H1 (cell line): ENCODE measurements at regions not wholly inside any gene's neighbourhood (a gene's known extent, or its start where the extent isn't known, plus 50 kb on each side); places are given as distances from the start of the nearest gene placed in this dataset.

ENCODE experiments used
- CTCF ChIA-PET: fragments of 300-600 bp; sonication (Branson Sonifier 250); formaldehyde crosslinking; loops from one replicate; lab custom pipeline; 2021; ENCODE audit not compliant: partially characterized antibody; lab: Charles Lee
- POLR2A ChIA-PET: fragments of 300-600 bp; sonication (Branson Sonifier 250); formaldehyde crosslinking; loops from one replicate; lab custom pipeline; 2021; ENCODE audit warnings: inconsistent platforms; ENCODE audit not compliant: partially characterized antibody; lab: Charles Lee
- DNase-seq, 2 experiments: peaks; one replicate each; pipeline versions ENCODE4 v3.0.0 to v3.0.0-alpha.2; 2010 to 2022; ENCODE audit warnings: low spot score in 2 of 2, low read depth in 1 of 2, mixed read lengths in 1 of 2
- FAIRE-seq: peaks from 2 replicates; lab custom pipeline; 2011; peaks lifted over from hg19 to GRCh38; lab: Jason Lieb, UNC
- H2AFZ ChIP-seq: 2 replicates; pipeline ENCODE4 v1.8.1; 2012; ENCODE audit warnings: low read length, inconsistent platforms
- H2AK5ac ChIP-seq: 2 replicates; pipeline ENCODE4 v1.6.1; 2013; ENCODE audit warnings: low read depth, low read length
- H2BK120ac ChIP-seq: replicated peaks from 2 replicates; pipeline ENCODE3; 2013; ENCODE audit warnings: low read depth, low read length, inconsistent platforms
- H2BK12ac ChIP-seq: 2 replicates; pipeline ENCODE4 v1.6.1; 2013; ENCODE audit warnings: low read depth, low read length
- H2BK15ac ChIP-seq: 2 replicates; pipeline ENCODE4 v1.6.1; 2013; ENCODE audit warnings: low read length
- H2BK20ac ChIP-seq: 2 replicates; pipeline ENCODE4 v1.6.1; 2013; ENCODE audit warnings: low read length
- H2BK5ac ChIP-seq: 2 replicates; pipeline ENCODE4 v1.6.1; 2013; ENCODE audit warnings: low read depth, low read length
- H3K14ac ChIP-seq: 2 replicates; pipeline ENCODE4 v1.6.1; 2013; ENCODE audit warnings: inconsistent platforms; ENCODE audit not compliant: insufficient read length
- H3K18ac ChIP-seq: 2 replicates; pipeline ENCODE4 v1.6.1; 2013; ENCODE audit warnings: low read length; ENCODE audit errors: extremely low read depth
- H3K23ac ChIP-seq: 2 replicates; pipeline ENCODE4 v1.6.1; 2013; ENCODE audit warnings: inconsistent platforms; ENCODE audit not compliant: insufficient read length
- H3K23me2 ChIP-seq: 2 replicates; pipeline ENCODE4 v1.6.1; 2013; ENCODE audit warnings: low read depth, low read length
- H3K27ac ChIP-seq: 2 replicates; pipeline ENCODE4 v1.6.1; 2011; ENCODE audit warnings: low read depth, low read length, inconsistent platforms
- H3K27me3 ChIP-seq, 4 experiments: replicated peaks in 1 of 4; 1 replicate in 1 of 4; 2 replicates in 3 of 4; pipeline versions ENCODE4 v1.6.1 to v1.8.1; 2011 to 2013; ENCODE audit warnings: low read length in 3 of 4, mild to moderate bottlenecking in 3 of 4, inconsistent platforms in 2 of 4, mixed read lengths in 2 of 4, moderate library complexity in 1 of 4; ENCODE audit not compliant: control insufficient read depth in 3 of 4, insufficient read depth in 3 of 4; ENCODE audit errors: extremely low read depth in 1 of 4
- H3K36me3 ChIP-seq, 4 experiments: 2 replicates each; pipeline versions ENCODE4 v1.6.1 to v1.8.1; 2011 to 2013; ENCODE audit warnings: mild to moderate bottlenecking in 4 of 4, low read length in 3 of 4, moderate library complexity in 2 of 4, control low read depth in 1 of 4, inconsistent platforms in 1 of 4; ENCODE audit not compliant: insufficient read depth in 4 of 4, control insufficient read depth in 2 of 4
- H3K4ac ChIP-seq: replicated peaks from 2 replicates; pipeline ENCODE3; 2013; ENCODE audit warnings: low read length, low read depth, mixed read lengths, inconsistent platforms; ENCODE audit not compliant: insufficient read length
- H3K4me1 ChIP-seq, 4 experiments: replicated peaks in 1 of 4; 1 replicate in 1 of 4; 2 replicates in 3 of 4; pipeline versions ENCODE4 v1.6.1 to v1.8.1; 2011 to 2013; ENCODE audit warnings: low read length in 3 of 4, inconsistent platforms in 2 of 4, mixed read lengths in 1 of 4; ENCODE audit not compliant: insufficient read depth in 4 of 4, control insufficient read depth in 3 of 4
- H3K4me2 ChIP-seq, 2 experiments: 2 replicates each; pipeline versions ENCODE4 v1.6.1 to v1.8.1; 2011 to 2013; ENCODE audit warnings: low read depth in 2 of 2, low read length in 2 of 2, control low read depth in 1 of 2, inconsistent platforms in 1 of 2, mild to moderate bottlenecking in 1 of 2; ENCODE audit not compliant: insufficient read depth in 1 of 2
- H3K4me3 ChIP-seq, 4 experiments: fragments of 200-600, 300-600 bp in 1 of 4; sonication (generic), shearing (Covaris generic), sonication (Bioruptor Twin) in 1 of 4; 2 replicates each; pipeline versions ENCODE4 v1.5.1 to v1.8.1; 2011 to 2016; ENCODE audit warnings: low read length in 4 of 4, low read depth in 3 of 4, control low read depth in 2 of 4, inconsistent platforms in 2 of 4, mild to moderate bottlenecking in 2 of 4, mixed read lengths in 1 of 4, moderate library complexity in 1 of 4; ENCODE audit not compliant: insufficient read depth in 2 of 4; ENCODE audit errors: extremely low read depth in 1 of 4
- H3K56ac ChIP-seq: replicated peaks from 2 replicates; pipeline ENCODE3; 2013; ENCODE audit warnings: low read depth, mild to moderate bottlenecking, mixed read lengths, low read length, inconsistent platforms; ENCODE audit not compliant: insufficient read length
- H3K79me1 ChIP-seq: 2 replicates; pipeline ENCODE4 v1.6.1; 2013; ENCODE audit warnings: low read depth, low read length, control low read depth
- H3K79me2 ChIP-seq, 2 experiments: 2 replicates each; pipeline versions ENCODE4 v1.6.1 to v1.8.1; 2012 to 2013; ENCODE audit warnings: low read length in 2 of 2, mild to moderate bottlenecking in 2 of 2, inconsistent platforms in 1 of 2; ENCODE audit not compliant: insufficient read depth in 2 of 2, control insufficient read depth in 1 of 2
- H3K9ac ChIP-seq, 4 experiments: replicated peaks in 1 of 4; 1 replicate in 1 of 4; 2 replicates in 3 of 4; pipeline versions ENCODE4 v1.6.1 to v1.8.1; 2011 to 2013; ENCODE audit warnings: low read depth in 3 of 4, low read length in 3 of 4, control low read depth in 2 of 4, mild to moderate bottlenecking in 2 of 4, moderate library complexity in 2 of 4, inconsistent platforms in 1 of 4; ENCODE audit errors: extremely low read depth in 1 of 4
- H3K9me3 ChIP-seq, 2 experiments: 2 replicates each; pipeline versions ENCODE4 v1.6.1 to v1.8.1; 2012 to 2013; ENCODE audit warnings: mild to moderate bottlenecking in 2 of 2, moderate library complexity in 2 of 2, control low read depth in 1 of 2, inconsistent platforms in 1 of 2, low read depth in 1 of 2, low read length in 1 of 2, mixed read lengths in 1 of 2; ENCODE audit not compliant: insufficient read depth in 2 of 2
- H4K20me1 ChIP-seq, 2 experiments: replicated peaks in 1 of 2; 2 replicates each; pipeline versions ENCODE3 to v1.8.1; 2011 to 2013; ENCODE audit warnings: inconsistent platforms in 2 of 2, low read length in 2 of 2, mild to moderate bottlenecking in 1 of 2; ENCODE audit not compliant: insufficient read depth in 2 of 2, control insufficient read depth in 1 of 2
- H4K5ac ChIP-seq: 2 replicates; pipeline ENCODE4 v1.6.1; 2013; ENCODE audit warnings: low read length, low read depth, mixed read lengths, inconsistent platforms; ENCODE audit not compliant: insufficient read length
- H4K8ac ChIP-seq: 2 replicates; pipeline ENCODE4 v1.8.0; 2013; ENCODE audit warnings: mild to moderate bottlenecking, moderate library complexity, low read length, inconsistent platforms; ENCODE audit not compliant: insufficient read depth; ENCODE audit errors: extremely low read depth
- H4K91ac ChIP-seq: replicated peaks from 2 replicates; pipeline ENCODE3; 2013; ENCODE audit warnings: low read length, mixed read lengths, inconsistent platforms; ENCODE audit not compliant: insufficient read length
- ASH2L ChIP-seq: fragments of 200-600, 300-600 bp; sonication (generic); IDR thresholded peaks from one replicate; pipeline ENCODE4 v1.7.1; 2017; ENCODE audit warnings: low read length
- ATF2 ChIP-seq: IDR thresholded peaks from 2 replicates; pipeline ENCODE4 v1.6.1; 2012; ENCODE audit warnings: low read length, inconsistent platforms
- RFX5 ChIP-seq: IDR thresholded peaks from 2 replicates; pipeline ENCODE4 v1.6.1; 2011; ENCODE audit warnings: low read depth, low read length, improper control_type of control experiment, borderline replicate concordance
- SIRT6 ChIP-seq: IDR thresholded peaks from one replicate; pipeline ENCODE4 v1.7.1; 2012; ENCODE audit warnings: low read length, inconsistent platforms
- TEAD4 ChIP-seq: IDR thresholded peaks from 2 replicates; pipeline ENCODE4 v1.6.1; 2012; ENCODE audit warnings: low read depth, low read length, inconsistent platforms, mixed read lengths
- WGBS, 2 experiments: shearing (Covaris generic) in 1 of 2; methylation state at CpG; one replicate each; pipeline versions ENCODE4 v1.1.6 to v1.1.7; 2013 to 2015; ENCODE audit warnings: low lambda C conversion rate in 2 of 2, mixed read lengths in 2 of 2, inconsistent platforms in 1 of 2, low coverage in 1 of 2, missing lambda C conversion rate in 1 of 2; ENCODE audit not compliant: insufficient replicate concordance in 2 of 2, insufficient coverage in 1 of 2, insufficient read length in 1 of 2; ENCODE audit errors: extremely low coverage in 1 of 2, missing lambda C conversion rate in 1 of 2; 5-methylcytosine and 5-hydroxymethylcytosine counted together

GRCh38 chr5:175603987-175604739 is 53.7 kb upstream of the HRH2 start:
- no peak overlapping the region for H2AFZ ChIP-seq
- H2AK5ac ChIP-seq: no peak overlapping the region
- peak overlapping the region; percentile 90; the same call in 1 of the 2 replicates for H2BK12ac ChIP-seq
- peak overlapping the region; percentile 36 for H3K4ac ChIP-seq
- peaks cover 0 to 11% (median 4%) of the 10 kb centered on the region in 4 experiments; a peak in 2 of 8 replicates for H3K36me3 ChIP-seq
- peaks cover 15 to 19% of the 10 kb centered on the region in 2 experiments for H3K9me3 ChIP-seq
- H3K14ac ChIP-seq: no peak overlapping the region
- H3K9ac ChIP-seq: no peak overlapping the region
- H2BK5ac ChIP-seq: peak overlapping the region; percentile 98; the same call in 1 of the 2 replicates
- no peaks in the 10 kb centered on the region for H4K20me1 ChIP-seq
- WGBS, 2 experiments: 18% methylated on average over 4 of the region's 4 CpGs; no CpG with 5 or more reads in 1 of the 2 experiments
- no peak overlapping the region for H2BK15ac ChIP-seq
- H3K18ac ChIP-seq: peak overlapping the region; percentile 91
- peak overlapping the region; percentile 55 to 71 for H3K4me2 ChIP-seq
- peak overlapping the region; percentile 80 for H3K56ac ChIP-seq
- H3K79me1 ChIP-seq: no peaks in the 10 kb centered on the region
- peak overlapping the region; percentile 77 for H4K5ac ChIP-seq
- peak overlapping the region; percentile 85 for H2BK120ac ChIP-seq
- peak overlapping the region in 3 of 4 experiments; percentile 1 to 27 (median 1); a peak in 3 of 8 replicates for H3K4me3 ChIP-seq
- CTCF ChIA-PET: interaction anchor here (0.5 to 2.8 kb wide), 15 partner anchors 8 to 264 kb away, joined by 3 to 19 read pairs (median 4); no protein-coding TSS in a partner anchor
- DNase-seq (no peak), FAIRE-seq (peak; percentile 83)
- H3K23ac ChIP-seq: no peak overlapping the region
- POLR2A ChIA-PET: interaction anchor here (0.9 to 2.6 kb wide), 9 partner anchors 10 to 56 kb away, joined by 3 to 7 read pairs (median 3); no protein-coding TSS in a partner anchor
- H4K91ac ChIP-seq: peak overlapping the region; percentile 29
- peak overlapping the region; percentile 36; the same call in 1 of the 2 replicates for H3K27ac ChIP-seq
- peaks cover 0 to 6% (median 2%) of the 10 kb centered on the region in 4 experiments; a peak in 3 of 7 replicates for H3K4me1 ChIP-seq
- no peak overlapping the region for H4K8ac ChIP-seq
- H3K23me2 ChIP-seq: no peaks in the 10 kb centered on the region
- no peak for TF ChIP-seq RFX5
- TF ChIP-seq ASH2L: peak; percentile 36
- TF ChIP-seq ATF2: no peak
- TF ChIP-seq SIRT6: no peak
- no peak; the same call in 1 of the 2 replicates for TF ChIP-seq TEAD4
- H2BK20ac ChIP-seq: peak overlapping the region; percentile 67; the same call in 1 of the 2 replicates
- H3K79me2 ChIP-seq: no peaks in the 10 kb centered on the region
- H3K27me3 ChIP-seq: no peaks in the 10 kb centered on the region
